ENCODE measurements at regions not wholly inside any gene's neighbourhood (a gene's known extent, or its start where the extent isn't known, plus 50 kb on each side); places are given as distances from the start of the nearest gene placed in this dataset.

DNA sequence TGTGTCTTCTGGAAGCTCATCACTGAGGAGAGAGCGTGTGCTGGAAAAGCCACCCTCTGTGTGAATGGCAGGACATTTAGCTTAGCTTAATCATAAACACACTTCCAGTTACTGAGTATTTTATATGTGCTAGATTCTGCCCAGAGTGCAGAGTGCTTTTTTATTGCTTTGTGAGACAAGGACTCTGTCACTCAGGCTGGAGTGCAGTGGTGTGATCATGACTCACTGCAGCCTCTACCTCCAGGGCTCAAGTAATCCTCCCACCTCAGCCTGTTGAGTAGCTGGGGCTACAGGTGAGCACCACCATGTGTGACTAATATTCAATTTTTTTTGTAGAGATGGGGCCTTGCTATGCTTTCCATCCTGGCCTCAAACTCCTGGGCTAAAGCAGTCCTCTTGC is 61.4 kb upstream of the IRX3 start:
- no peak overlapping the region for H3K4me3 ChIP-seq (ENCODE audit: low read depth, low read length)
- TF ChIP-seq CTCF (IDR thresholded peaks at IDR 0.05; ENCODE audit: low read depth, low read length): no peak
- DNase-seq (ENCODE audit: low read depth, low spot score): no peak
- in situ Hi-C loops (cut with HindIII; ENCODE audit: low sequenced_read_pairs): no loop called here

DNA sequence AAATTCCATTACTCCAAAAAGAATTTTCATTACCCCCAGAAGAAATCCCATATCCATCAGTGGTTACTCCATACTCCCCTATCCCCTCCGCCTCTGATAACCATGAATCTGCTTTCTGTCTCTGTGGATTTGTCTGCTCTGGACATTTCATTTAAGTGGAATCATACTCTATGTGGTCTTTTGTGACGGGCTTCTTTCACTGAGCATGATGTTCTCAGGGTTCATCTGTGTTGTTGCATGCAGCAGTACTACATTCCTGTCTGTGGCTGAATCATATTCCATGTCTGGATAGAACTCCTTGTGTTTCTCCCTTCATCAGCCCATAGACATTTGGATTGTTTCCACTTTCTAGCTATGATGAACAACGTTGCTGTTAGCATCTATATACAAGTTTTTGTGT is 59.5 kb upstream of the IRX3 start:
- in situ Hi-C loops (cut with HindIII; ENCODE audit: low sequenced_read_pairs): no loop called here
- no peak for DNase-seq (ENCODE audit: low read depth, low spot score)
- no peak overlapping the region for H3K4me3 ChIP-seq (ENCODE audit: low read depth, low read length)
- TF ChIP-seq CTCF (IDR thresholded peaks at IDR 0.05; ENCODE audit: low read depth, low read length): no peak

- DNase-seq (ENCODE audit: low read depth, low spot score): no peak
- TF ChIP-seq CTCF (IDR thresholded peaks at IDR 0.05; ENCODE audit: low read depth, low read length): no peak
- in situ Hi-C loops (cut with HindIII; ENCODE audit: low sequenced_read_pairs): no loop called here
- H3K4me3 ChIP-seq (ENCODE audit: low read depth, low read length): no peak overlapping the region
These were observed 58.4 kb upstream of the IRX3 start for GRCh38 chr16:54344646-54345630.

GRCh38 chr16:54342966-54343365 is 56.4 kb upstream of the IRX3 start:
- TF ChIP-seq CTCF (IDR thresholded peaks at IDR 0.05; ENCODE audit: low read depth, low read length): no peak
- no peak overlapping the region for H3K4me3 ChIP-seq (ENCODE audit: low read depth, low read length)
- in situ Hi-C loops (cut with HindIII; ENCODE audit: low sequenced_read_pairs): no loop called here
- no peak for DNase-seq (ENCODE audit: low read depth, low spot score)

DNA sequence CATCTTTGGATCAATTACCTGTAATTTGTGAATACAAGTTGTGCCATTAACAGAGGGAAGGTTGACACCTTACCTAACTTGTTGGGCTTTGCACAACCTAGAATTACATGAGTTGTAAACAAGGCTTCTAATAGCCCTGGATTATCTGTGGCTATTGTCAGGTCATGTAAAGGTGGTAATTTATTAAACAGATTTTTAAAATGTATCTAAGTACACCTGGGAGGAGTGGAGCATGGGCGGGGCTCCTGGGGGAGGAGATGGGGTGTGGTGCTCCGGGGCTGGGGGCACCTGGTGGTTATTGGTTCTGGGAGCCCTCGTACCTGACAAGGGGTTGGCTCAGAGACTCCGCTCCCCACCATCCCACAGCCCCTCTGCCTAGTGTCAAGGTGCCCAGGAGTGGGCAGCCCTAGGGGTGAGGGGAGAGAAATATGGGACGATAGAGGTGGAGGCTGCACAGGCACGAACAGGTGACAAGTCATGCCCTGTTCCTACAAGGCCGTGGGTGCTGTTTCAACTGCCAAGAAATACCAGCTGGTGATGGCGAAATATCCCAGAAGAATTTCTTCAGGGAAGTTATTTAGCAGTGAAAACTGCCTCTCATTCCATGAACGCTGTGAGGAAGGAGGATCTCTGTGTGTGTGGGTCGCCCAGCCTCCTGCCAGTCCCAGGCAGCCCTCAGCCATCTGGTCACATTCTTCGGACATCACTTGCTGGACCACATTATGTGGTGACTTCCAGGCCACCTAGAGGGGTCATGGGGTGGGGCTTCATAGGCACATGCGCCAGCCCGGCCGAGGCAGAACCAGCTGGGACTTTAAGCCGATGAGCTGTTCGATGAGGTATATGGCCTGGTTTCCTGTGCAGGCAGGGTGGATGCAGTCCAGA is 55.5 kb upstream of the IRX3 start:
- no peak overlapping the region for H3K4me3 ChIP-seq (ENCODE audit: low read depth, low read length)
- DNase-seq (ENCODE audit: low read depth, low spot score): no peak
- TF ChIP-seq CTCF (IDR thresholded peaks at IDR 0.05; ENCODE audit: low read depth, low read length): no peak
- in situ Hi-C loops (cut with HindIII; ENCODE audit: low sequenced_read_pairs): no loop called here

DNA sequence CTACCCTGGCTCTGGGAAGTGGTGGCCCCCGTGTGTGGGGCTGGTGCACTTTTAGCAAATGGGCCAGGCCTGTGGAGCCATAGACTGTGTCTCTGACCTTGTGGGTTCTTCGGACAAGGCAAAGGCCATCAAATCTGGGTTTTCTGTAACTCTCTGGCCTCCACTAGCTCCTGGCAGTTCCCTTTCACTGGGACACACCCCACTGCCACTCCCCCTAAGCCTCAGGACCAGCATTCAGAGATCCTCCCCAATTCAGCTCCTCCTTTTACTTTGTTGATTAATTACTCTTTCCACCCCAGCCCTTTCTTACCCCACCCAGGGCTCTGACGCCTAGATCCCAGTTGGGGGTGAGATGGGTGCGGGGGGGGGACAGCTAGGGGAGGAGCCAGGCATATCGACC is 53.9 kb upstream of the IRX3 start:
- in situ Hi-C loops (cut with HindIII; ENCODE audit: low sequenced_read_pairs): no loop called here
- no peak for TF ChIP-seq CTCF (IDR thresholded peaks at IDR 0.05; ENCODE audit: low read depth, low read length)
- H3K4me3 ChIP-seq (ENCODE audit: low read depth, low read length): no peak overlapping the region
- no peak for DNase-seq (ENCODE audit: low read depth, low spot score)

Measured in astrocyte of the spinal cord (primary cell).